IMR-90 (cell line): ENCODE measurements at regions not wholly inside any gene's neighbourhood (a gene's known extent, or its start where the extent isn't known, plus 50 kb on each side); places are given as distances from the start of the nearest gene placed in this dataset.

ENCODE experiments used
- ATAC-seq: fragments of 200-7000 bp; cut with Tn5 transposase; 2 replicates; pipeline ENCODE4 v1.9.1; 2020; ENCODE audit warnings: low read depth, mild to moderate bottlenecking, moderate library complexity
- BruUV-seq: library from RNA; stranded (reverse); fragments of 400-500 nt; replicated peaks from 2 replicates; lab custom pipeline; 2021; lab: Mats Ljungman, UMichigan
- CTCF ChIA-PET: fragments of 300-600 bp; formaldehyde crosslinking; extraction: SDS; loops from one replicate; lab custom pipeline; 2021; ENCODE audit warnings: antibody characterized with exemption; lab: Yijun Ruan, JAX
- POLR2A ChIA-PET: fragments of 300-600 bp; sonication (Branson Sonifier 250); formaldehyde crosslinking; loops from one replicate; lab custom pipeline; 2022; ENCODE audit warnings: antibody characterized with exemption; ENCODE audit not compliant: unreplicated experiment; lab: Charles Lee
- DNase-seq: peaks from one replicate; pipeline ENCODE4 v3.0.0; 2013
- H2AFZ ChIP-seq: replicated peaks from 2 replicates; pipeline ENCODE3; 2013; ENCODE audit warnings: low read length, mild to moderate bottlenecking; ENCODE audit not compliant: poor library complexity
- H2AK5ac ChIP-seq: 2 replicates; pipeline ENCODE4 v1.6.1; 2013; ENCODE audit warnings: low read depth, low read length, inconsistent platforms
- H2AK9ac ChIP-seq: replicated peaks from 2 replicates; pipeline ENCODE3; 2013; ENCODE audit warnings: mild to moderate bottlenecking, low read depth, low read length, moderate library complexity; ENCODE audit not compliant: poor library complexity
- H2BK120ac ChIP-seq: 2 replicates; pipeline ENCODE4 v1.6.1; 2013; ENCODE audit warnings: low read depth, low read length, inconsistent platforms
- H2BK15ac ChIP-seq: 3 replicates; pipeline ENCODE4 v1.6.1; 2013; ENCODE audit warnings: low read depth, low read length, inconsistent platforms
- H2BK20ac ChIP-seq: 2 replicates; pipeline ENCODE4 v1.6.1; 2013; ENCODE audit warnings: low read depth, mild to moderate bottlenecking, inconsistent platforms, low read length, moderate library complexity
- H2BK5ac ChIP-seq: 2 replicates; pipeline ENCODE4 v1.6.1; 2013; ENCODE audit warnings: mild to moderate bottlenecking, low read depth, low read length, inconsistent platforms; ENCODE audit not compliant: poor library complexity, severe bottlenecking
- H3K14ac ChIP-seq: replicated peaks from 2 replicates; pipeline ENCODE4 v1.6.1; 2013; ENCODE audit warnings: low read depth, low read length, inconsistent platforms
- H3K18ac ChIP-seq: 2 replicates; pipeline ENCODE4 v1.6.1; 2013; ENCODE audit warnings: low read depth, low read length, control low read depth
- H3K23ac ChIP-seq: 2 replicates; pipeline ENCODE4 v1.6.1; 2013; ENCODE audit warnings: low read depth, low read length, inconsistent platforms
- H3K27ac ChIP-seq: 2 replicates; pipeline ENCODE4 v1.5.1; 2013; ENCODE audit warnings: mild to moderate bottlenecking, control low read depth, low read length; ENCODE audit not compliant: insufficient read depth
- H3K27me3 ChIP-seq: 2 replicates; pipeline ENCODE4 v1.6.1; 2013; ENCODE audit warnings: low read length; ENCODE audit not compliant: control insufficient read depth, insufficient read depth
- H3K36me3 ChIP-seq: 2 replicates; pipeline ENCODE4 v1.6.1; 2013; ENCODE audit warnings: low read length, mixed read lengths; ENCODE audit not compliant: control insufficient read depth, insufficient read depth
- H3K4ac ChIP-seq: 2 replicates; pipeline ENCODE4 v1.6.1; 2013; ENCODE audit warnings: low read depth, low read length, inconsistent platforms
- H3K4me1 ChIP-seq: 2 replicates; pipeline ENCODE4 v1.6.1; 2013; ENCODE audit warnings: low read length, mixed read lengths; ENCODE audit not compliant: control insufficient read depth, insufficient read depth
- H3K4me2 ChIP-seq: 2 replicates; pipeline ENCODE4 v1.6.1; 2013; ENCODE audit warnings: low read depth, mild to moderate bottlenecking, control low read depth, low read length, moderate library complexity
- H3K4me3 ChIP-seq: 2 replicates; pipeline ENCODE4 v1.5.1; 2013; ENCODE audit warnings: low read depth, mild to moderate bottlenecking, control low read depth, low read length, moderate library complexity; ENCODE audit not compliant: insufficient read depth
- H3K56ac ChIP-seq: 2 replicates; pipeline ENCODE4 v1.6.1; 2013; ENCODE audit warnings: low read length, inconsistent platforms; ENCODE audit not compliant: insufficient read depth; ENCODE audit errors: extremely low read depth
- H3K79me1 ChIP-seq, 2 experiments: 2 replicates each; pipeline ENCODE4 v1.6.1; 2013; ENCODE audit warnings: low read length in 2 of 2, inconsistent platforms in 1 of 2, low read depth in 1 of 2
- H3K9ac ChIP-seq: 2 replicates; pipeline ENCODE4 v1.6.1; 2013; ENCODE audit warnings: low read depth, low read length, control low read depth
- H3K9me1 ChIP-seq: 2 replicates; pipeline ENCODE4 v1.6.1; 2013; ENCODE audit warnings: low read length, inconsistent platforms; ENCODE audit not compliant: insufficient read depth
- H3K9me3 ChIP-seq: 2 replicates; pipeline ENCODE4 v1.6.1; 2013; ENCODE audit warnings: low read length; ENCODE audit not compliant: control insufficient read depth, insufficient read depth
- H4K20me1 ChIP-seq: 2 replicates; pipeline ENCODE4 v1.6.1; 2013; ENCODE audit warnings: low read length, inconsistent platforms; ENCODE audit not compliant: insufficient read depth
- H4K5ac ChIP-seq: 2 replicates; pipeline ENCODE4 v1.6.1; 2013; ENCODE audit warnings: mild to moderate bottlenecking, low read depth, low read length, control low read depth
- H4K8ac ChIP-seq, 2 experiments: 2 replicates each; pipeline ENCODE4 v1.6.1; 2013; ENCODE audit warnings: low read depth in 2 of 2, low read length in 2 of 2, control low read depth in 1 of 2, inconsistent platforms in 1 of 2
- H4K91ac ChIP-seq: 2 replicates; pipeline ENCODE4 v1.6.1; 2013; ENCODE audit warnings: low read depth, low read length, inconsistent platforms; ENCODE audit not compliant: insufficient read depth
- CEBPB ChIP-seq: IDR thresholded peaks from 2 replicates; pipeline ENCODE4 v1.6.1; 2012; ENCODE audit warnings: low read depth, low read length, improper control_type of control experiment
- CTCF ChIP-seq: conservative IDR thresholded peaks from 2 replicates; pipeline ENCODE4 v1.5.1; 2012; ENCODE audit warnings: mild to moderate bottlenecking, low read depth, low read length, improper control_type of control experiment
- ELK1 ChIP-seq: fragments of 150-350 bp; IDR thresholded peaks from 2 replicates; pipeline ENCODE4 v1.6.1; 2016; ENCODE audit warnings: low read depth, mild to moderate bottlenecking, low read length, moderate library complexity, borderline replicate concordance
- FOS ChIP-seq: fragments of 150-350 bp; IDR thresholded peaks from 2 replicates; pipeline ENCODE4 v1.6.1; 2016; ENCODE audit warnings: low read depth, low read length
- MAFK ChIP-seq: IDR thresholded peaks from 2 replicates; pipeline ENCODE4 v1.6.1; 2012; ENCODE audit warnings: low read depth, low read length, improper control_type of control experiment
- MAZ ChIP-seq: IDR thresholded peaks from 2 replicates; pipeline ENCODE4 v1.6.1; 2012; ENCODE audit warnings: low read depth, mild to moderate bottlenecking, low read length, improper control_type of control experiment, moderate library complexity, borderline replicate concordance
- MXI1 ChIP-seq: IDR thresholded peaks from 2 replicates; pipeline ENCODE4 v1.6.1; 2012; ENCODE audit warnings: low read depth, mild to moderate bottlenecking, low read length, moderate library complexity, borderline replicate concordance
- NFE2L2 ChIP-seq: fragments of 150-350 bp; IDR thresholded peaks from 2 replicates; pipeline ENCODE4 v1.6.1; 2016; ENCODE audit warnings: low read depth, mild to moderate bottlenecking, low read length
- POLR2A ChIP-seq: IDR thresholded peaks from 2 replicates; pipeline ENCODE4 v1.6.1; 2012; ENCODE audit warnings: mild to moderate bottlenecking, low read depth, low read length
- RAD21 ChIP-seq: IDR thresholded peaks from 2 replicates; pipeline ENCODE4 v1.6.1; 2012; ENCODE audit warnings: low read length, improper control_type of control experiment
- SMC3 ChIP-seq: fragments of 150-350 bp; IDR thresholded peaks from 2 replicates; pipeline ENCODE4 v1.6.1; 2016; ENCODE audit warnings: low read depth, mild to moderate bottlenecking, antibody characterized with exemption, low read length, moderate library complexity
- USF2 ChIP-seq: fragments of 150-350 bp; IDR thresholded peaks from 2 replicates; pipeline ENCODE4 v1.6.1; 2017; ENCODE audit warnings: mild to moderate bottlenecking, antibody characterized with exemption, low read length, low read depth
- WGBS, 2 experiments: methylation state at CpG; one replicate each; pipeline versions ENCODE4 v1.1.5 to v1.1.7; 2013; ENCODE audit warnings: missing lambda C conversion rate in 2 of 2; ENCODE audit not compliant: insufficient read length in 1 of 2; ENCODE audit errors: extremely low coverage in 2 of 2; 5-methylcytosine and 5-hydroxymethylcytosine counted together
- dilution Hi-C: fragments of 300-500 bp; cut with HindIII; formaldehyde crosslinking; loops from one replicate; pipeline ENCODE4 v1.14.3; 2018; ENCODE audit warnings: low sequenced_read_pairs; ENCODE audit not compliant: unreplicated experiment
- in situ Hi-C: fragments of 300-500 bp; cut with MboI; formaldehyde crosslinking; loops from 3 replicates; pipeline ENCODE4 v1.14.3; 2019; ENCODE audit warnings: low sequenced_read_pairs, inconsistent platforms, mixed read lengths
- intact Hi-C: fragments of 100-400 bp; cut with micrococcal nuclease; formaldehyde crosslinking; loops from 2 replicates; pipeline ENCODE4 v1.10.0; 2022

- POLR2A ChIA-PET: no interaction called here
- WGBS, 2 experiments: no CpG with 5 or more reads among the region's 16 CpGs
Measured at GRCh38 chr10:63866075-63866746, 345.0 kb downstream of the REEP3 start.

More at GRCh38 chr10:63866075-63866746, 345.0 kb downstream of the REEP3 start:
- peak overlapping the region; percentile 71 for H2AFZ ChIP-seq
- H3K27ac ChIP-seq: no peak overlapping the region
- no peak overlapping the region for H2BK120ac ChIP-seq
- no peak overlapping the region for H4K8ac ChIP-seq
- H2BK15ac ChIP-seq: no peak overlapping the region
- ATAC-seq (peak; percentile 99), DNase-seq (peak; percentile 47)
- H4K5ac ChIP-seq: no peak overlapping the region
- no peaks in the 10 kb centered on the region for H3K9me3 ChIP-seq
- no peaks in the 10 kb centered on the region for H3K9me1 ChIP-seq
- H3K4me1 ChIP-seq: no peaks in the 10 kb centered on the region
- H4K91ac ChIP-seq: no peak overlapping the region
- H2BK5ac ChIP-seq: no peak overlapping the region
- H2AK9ac ChIP-seq: no peak overlapping the region
- CTCF ChIA-PET: interaction anchor here (0.6 to 1.4 kb wide), 8 partner anchors 9 to 1752 kb away, joined by 3 to 6 read pairs (median 3); no protein-coding TSS in a partner anchor
- in situ Hi-C loops: no loop called here
- no TSS peak for BruUV-seq
- H3K4me3 ChIP-seq: no peak overlapping the region
- peak overlapping the region; percentile 75; the same call in 1 of the 2 replicates for H3K4me2 ChIP-seq
- H2AK5ac ChIP-seq: no peak overlapping the region
- H3K27me3 ChIP-seq: peaks cover 2% of the 10 kb centered on the region; the same call in 1 of the 2 replicates
- H3K36me3 ChIP-seq: no peaks in the 10 kb centered on the region
- no peak overlapping the region for H3K56ac ChIP-seq
- dilution Hi-C loops: no loop called here
- H3K9ac ChIP-seq: no peak overlapping the region
- no peak overlapping the region for H3K23ac ChIP-seq
- no peak overlapping the region for H3K4ac ChIP-seq
- intact Hi-C loops: loop anchor here (2.0 kb wide), 1 partner anchor 111 kb away; no protein-coding TSS in a partner anchor
- no peak overlapping the region for H2BK20ac ChIP-seq
- no peak overlapping the region for H3K18ac ChIP-seq
- H4K20me1 ChIP-seq: no peaks in the 10 kb centered on the region
- no peak overlapping the region for H3K14ac ChIP-seq
- TF ChIP-seq ELK1: no peak
- TF ChIP-seq FOS: no peak
- peak; percentile 56 for TF ChIP-seq RAD21
- no peak for TF ChIP-seq POLR2A
- no peak for TF ChIP-seq CEBPB
- TF ChIP-seq USF2: no peak
- no peak for TF ChIP-seq MAZ
- peak; percentile 72 for TF ChIP-seq CTCF
- TF ChIP-seq MAFK: no peak
- TF ChIP-seq NFE2L2: no peak
- 0 out of 2 replicates have a peak, but pooled peaks have one; percentile 18 for TF ChIP-seq SMC3
- no peak for TF ChIP-seq MXI1
- no peaks in the 10 kb centered on the region for H3K79me1 ChIP-seq
